ENCODE measurements at regions not wholly inside any gene's neighbourhood (a gene's known extent, or its start where the extent isn't known, plus 50 kb on each side); places are given as distances from the start of the nearest gene placed in this dataset.

- no peak for DNase-seq
These were observed 188.4 kb downstream of the ABCC12 start for GRCh38 chr16:47967374-47967773.

- DNase-seq, result no peak
These were observed 189.5 kb downstream of the ABCC12 start for GRCh38 chr16:47966325-47966724.

GRCh38 chr16:47965439-47965838 lies 190.4 kb downstream of the ABCC12 start:
- no peak for DNase-seq

- DNase-seq, result no peak
These were observed 197.1 kb downstream of the ABCC12 start for GRCh38 chr16:47958726-47959125.

GRCh38 chr16:47956916-47957315 lies 198.9 kb downstream of the ABCC12 start:
- no peak for DNase-seq

GRCh38 chr16:47949714-47950113 lies 206.1 kb downstream of the ABCC12 start:
- no peak for DNase-seq

GRCh38 chr16:47949276-47949675 lies 206.5 kb downstream of the ABCC12 start:
- no peak for DNase-seq

- DNase-seq, result no peak
These were observed 208.1 kb downstream of the ABCC12 start for GRCh38 chr16:47947723-47948122.

GRCh38 chr16:47946092-47946491 lies 209.7 kb downstream of the ABCC12 start:
- no peak for DNase-seq

- no peak for DNase-seq
These were observed 211.2 kb downstream of the ABCC12 start for GRCh38 chr16:47944589-47944988.

- DNase-seq, result no peak
These were observed 212.6 kb downstream of the ABCC12 start for GRCh38 chr16:47943235-47943634.

GRCh38 chr16:47940466-47940865 lies 215.3 kb downstream of the ABCC12 start:
- no peak for DNase-seq

GRCh38 chr16:47939680-47940079 lies 216.1 kb downstream of the ABCC12 start:
- no peak for DNase-seq

- DNase-seq, result no peak
These were observed 217.5 kb downstream of the ABCC12 start for GRCh38 chr16:47938272-47938671.

- DNase-seq, result no peak
These were observed 227.8 kb downstream of the ABCC12 start for GRCh38 chr16:47928008-47928407.

GRCh38 chr16:47927330-47927729 lies 228.5 kb downstream of the ABCC12 start:
- no peak for DNase-seq

- no peak for DNase-seq
These were observed 229.9 kb downstream of the ABCC12 start for GRCh38 chr16:47925811-47926460.

- no peak for DNase-seq
These were observed 230.8 kb downstream of the ABCC12 start for GRCh38 chr16:47924950-47925349.

- no peak for DNase-seq
These were observed 234.3 kb downstream of the ABCC12 start for GRCh38 chr16:47921535-47921934.

GRCh38 chr16:47920709-47921108 lies 235.1 kb downstream of the ABCC12 start:
- no peak for DNase-seq

- no peak for DNase-seq
These were observed 238.7 kb downstream of the ABCC12 start for GRCh38 chr16:47917118-47917517.

- no peak for DNase-seq
These were observed 239.5 kb downstream of the ABCC12 start for GRCh38 chr16:47916266-47916665.

- DNase-seq, result no peak
These were observed 248.7 kb downstream of the ABCC12 start for GRCh38 chr16:47907109-47907508.

- DNase-seq, result no peak
These were observed 250.0 kb downstream of the ABCC12 start for GRCh38 chr16:47905771-47906170.

GRCh38 chr16:47904691-47905090 lies 251.1 kb downstream of the ABCC12 start:
- DNase-seq, result no peak
